ENCODE measurements at regions not wholly inside any gene's neighbourhood (a gene's known extent, or its start where the extent isn't known, plus 50 kb on each side); places are given as distances from the start of the nearest gene placed in this dataset.
A peak's percentile ranks its signal among the peaks of the same experiment; 100 is the strongest.

DNA sequence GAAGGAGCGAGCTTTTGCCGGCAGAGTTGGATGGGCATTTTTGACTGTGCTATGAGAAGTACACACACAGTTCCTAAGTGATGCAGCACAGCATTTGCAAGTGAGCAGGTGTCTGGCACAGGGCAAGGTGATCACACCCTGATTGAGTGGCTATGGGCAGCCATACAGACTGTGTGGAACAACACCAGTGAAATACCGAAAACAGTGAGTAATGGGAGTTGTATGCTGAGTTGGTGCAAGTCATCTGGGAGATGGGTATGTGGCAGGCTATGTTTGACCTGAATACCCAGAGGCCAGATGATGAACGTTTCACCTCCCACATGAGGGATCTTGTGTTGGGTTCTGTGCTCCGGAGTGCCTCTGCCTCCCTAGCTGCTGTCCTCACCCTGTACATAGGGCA lies 53.5 kb upstream of the TIPARP start:
- FAIRE-seq, result no peak
- DNase-seq (ENCODE audit: insufficient read length, low spot score), result no peak

DNA sequence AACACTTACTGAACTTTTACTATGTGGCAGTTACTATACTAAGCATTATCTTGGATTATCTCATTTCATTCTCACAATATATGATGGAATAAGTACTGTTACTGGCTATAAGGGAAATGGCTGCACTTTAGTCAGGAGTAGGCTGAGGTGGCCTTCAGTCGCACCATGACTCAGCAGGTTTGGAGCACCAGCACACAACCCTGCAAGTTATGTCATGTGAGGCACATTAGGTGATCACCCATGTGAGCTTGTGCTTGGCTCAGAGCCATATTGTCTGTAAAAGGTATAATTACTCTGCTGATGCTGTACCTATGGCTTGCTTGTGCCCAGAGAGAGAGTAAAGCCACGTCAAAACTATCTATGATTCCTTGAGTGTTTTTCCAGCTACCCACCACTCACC lies 54.1 kb upstream of the TIPARP start:
- FAIRE-seq, result no peak
- no peak for DNase-seq (ENCODE audit: insufficient read length, low spot score)

DNA sequence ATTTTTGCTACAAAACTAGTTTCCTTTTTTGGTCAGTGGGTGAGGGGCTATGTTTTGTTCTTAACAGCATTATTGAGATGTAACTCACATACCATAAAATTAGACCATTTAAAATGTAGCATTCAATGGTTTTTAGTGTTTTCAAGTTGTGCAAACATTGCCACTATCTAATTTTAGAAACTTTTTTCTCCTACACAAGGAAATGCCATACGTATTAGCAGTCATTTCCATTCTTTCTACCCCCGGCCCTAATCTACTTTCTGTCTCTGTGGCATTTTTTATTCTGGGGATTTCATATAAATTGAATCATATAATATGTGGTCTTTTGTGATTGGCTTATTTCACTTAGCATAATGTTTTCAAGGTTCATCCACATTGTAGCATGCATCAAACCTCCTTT lies 55.0 kb upstream of the TIPARP start:
- no peak for DNase-seq (ENCODE audit: insufficient read length, low spot score)
- FAIRE-seq, result no peak

DNA sequence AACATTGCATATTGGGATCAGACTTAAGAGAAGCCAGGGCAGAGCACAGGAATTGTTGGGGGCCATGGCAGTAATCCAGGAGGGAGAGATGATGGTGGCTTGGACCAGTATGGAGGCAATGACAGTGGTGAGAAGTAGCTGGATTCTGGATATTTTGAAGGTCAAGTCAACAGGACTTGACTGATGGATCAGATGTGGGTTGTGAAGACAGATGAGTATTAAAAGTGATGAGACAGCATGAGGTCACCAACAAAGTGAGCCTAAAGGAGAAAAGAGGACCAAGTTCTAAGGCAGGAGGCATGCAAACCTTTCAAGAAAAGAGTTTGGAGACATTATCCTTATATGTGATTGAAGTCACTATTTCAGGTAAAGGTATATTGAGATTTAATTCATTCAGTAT lies 56.6 kb upstream of the TIPARP start:
- FAIRE-seq (no peak), DNase-seq (ENCODE audit: insufficient read length, low spot score) (no peak)

DNA sequence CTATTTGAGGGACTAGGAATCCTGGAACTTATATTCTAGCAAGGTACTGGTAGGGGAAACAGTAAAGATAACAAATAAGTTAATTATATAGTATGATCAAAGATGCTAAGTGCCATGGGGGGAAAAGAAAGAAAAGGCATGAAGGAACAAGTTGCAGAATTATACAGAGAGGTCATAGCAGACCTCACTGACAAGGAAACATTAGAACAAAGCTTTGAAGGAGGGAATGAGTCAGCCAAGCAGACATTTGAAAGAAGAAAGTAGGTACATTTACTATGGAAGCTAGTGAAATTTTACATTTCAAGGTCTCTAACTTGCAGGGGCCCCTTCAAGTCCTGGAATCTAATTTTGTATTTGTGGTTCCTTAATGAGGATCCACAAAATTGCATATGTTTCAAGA lies 57.2 kb upstream of the TIPARP start:
- DNase-seq (ENCODE audit: insufficient read length, low spot score) (no peak), FAIRE-seq (no peak)

DNA sequence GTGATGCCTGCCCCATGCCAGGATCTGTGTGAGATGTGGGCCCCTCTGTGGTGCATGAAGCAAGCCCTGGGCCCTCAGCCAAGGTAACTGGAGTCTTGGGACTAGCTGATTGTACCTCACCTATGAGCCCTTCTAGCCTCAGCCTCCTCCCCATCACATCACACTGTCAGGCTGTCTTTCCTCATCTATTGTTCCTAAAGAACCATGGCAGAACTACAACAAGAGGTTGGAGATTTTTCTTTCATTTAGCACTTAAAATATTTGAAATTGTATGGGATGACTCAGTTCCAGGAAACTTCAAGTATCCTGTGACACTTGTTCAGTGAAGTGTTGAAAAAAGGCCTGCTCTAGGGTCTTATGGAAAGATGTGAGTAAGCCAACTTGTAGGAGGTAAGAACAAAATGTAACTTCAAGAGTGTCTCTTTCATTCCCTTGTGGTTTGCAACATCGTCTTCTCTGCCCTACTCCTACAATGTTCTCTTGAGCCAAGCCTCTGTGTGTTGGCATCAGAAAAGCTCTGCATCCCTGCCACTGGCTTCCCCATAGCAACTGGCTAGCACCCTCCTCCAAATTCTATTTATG lies 58.7 kb upstream of the TIPARP start:
- no peak for DNase-seq (ENCODE audit: insufficient read length, low spot score)
- no peak for FAIRE-seq

DNA sequence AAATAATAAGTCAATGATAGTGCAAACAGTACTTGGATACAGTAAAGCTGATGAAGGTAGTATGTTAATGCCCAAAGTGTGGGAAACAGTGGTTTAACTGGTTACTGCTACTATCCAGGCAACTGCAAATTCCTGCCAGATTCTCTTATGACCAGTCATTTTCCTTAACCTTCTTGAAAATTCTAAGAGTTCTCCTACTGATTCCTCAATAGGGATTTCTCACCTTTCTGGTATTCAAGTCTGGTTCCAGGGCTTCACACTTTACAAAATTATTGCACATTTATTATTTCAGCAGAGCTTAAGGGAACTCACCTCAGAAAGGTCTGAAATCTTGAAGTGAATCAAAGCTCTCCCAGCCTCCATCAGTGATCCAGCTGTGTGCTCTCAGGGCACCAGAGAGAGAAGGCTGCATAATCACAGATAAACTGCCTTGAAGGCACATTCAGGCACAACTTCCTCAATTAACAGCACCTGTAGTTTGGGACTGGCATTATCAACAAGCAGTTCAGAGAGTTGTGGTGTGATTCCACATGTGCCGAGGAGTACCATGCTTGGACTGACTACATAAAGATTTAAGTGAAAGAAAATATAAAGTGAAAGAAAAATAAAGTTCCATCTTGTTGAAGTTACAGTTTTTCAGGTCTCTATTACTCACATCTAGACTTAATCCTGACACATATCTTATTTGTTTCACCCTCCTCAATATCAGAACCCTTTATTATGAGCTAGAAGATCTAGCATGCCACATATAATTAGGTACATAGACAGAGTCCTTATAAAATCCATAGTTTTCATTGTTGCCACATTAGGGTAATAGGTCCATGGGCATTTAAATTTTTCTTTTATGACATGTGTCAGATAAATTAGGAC lies 59.5 kb upstream of the TIPARP start:
- DNase-seq (ENCODE audit: insufficient read length, low spot score), result no peak
- FAIRE-seq, result peak; percentile 48

DNA sequence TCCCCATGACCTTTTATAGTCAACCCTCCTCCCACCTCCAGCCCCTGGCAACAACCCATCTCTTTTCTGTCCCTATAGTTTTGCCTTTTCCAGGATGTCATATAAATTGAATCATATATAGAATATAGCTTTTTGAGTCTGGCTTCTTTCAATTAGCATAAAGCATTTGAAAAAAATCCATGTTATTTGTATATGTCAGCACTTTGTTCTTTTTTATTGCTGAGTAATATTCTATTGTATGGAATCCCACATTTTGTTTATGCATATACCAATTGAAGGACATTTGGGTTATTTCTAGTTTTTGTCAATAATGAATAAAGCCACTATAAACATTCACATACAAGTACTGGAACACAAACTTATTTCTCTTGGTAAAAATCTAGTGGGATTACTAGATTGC lies 58.0 kb upstream of the SSR3 start:
- DNase-seq (ENCODE audit: insufficient read length, low spot score), result no peak
- no peak for FAIRE-seq

DNA sequence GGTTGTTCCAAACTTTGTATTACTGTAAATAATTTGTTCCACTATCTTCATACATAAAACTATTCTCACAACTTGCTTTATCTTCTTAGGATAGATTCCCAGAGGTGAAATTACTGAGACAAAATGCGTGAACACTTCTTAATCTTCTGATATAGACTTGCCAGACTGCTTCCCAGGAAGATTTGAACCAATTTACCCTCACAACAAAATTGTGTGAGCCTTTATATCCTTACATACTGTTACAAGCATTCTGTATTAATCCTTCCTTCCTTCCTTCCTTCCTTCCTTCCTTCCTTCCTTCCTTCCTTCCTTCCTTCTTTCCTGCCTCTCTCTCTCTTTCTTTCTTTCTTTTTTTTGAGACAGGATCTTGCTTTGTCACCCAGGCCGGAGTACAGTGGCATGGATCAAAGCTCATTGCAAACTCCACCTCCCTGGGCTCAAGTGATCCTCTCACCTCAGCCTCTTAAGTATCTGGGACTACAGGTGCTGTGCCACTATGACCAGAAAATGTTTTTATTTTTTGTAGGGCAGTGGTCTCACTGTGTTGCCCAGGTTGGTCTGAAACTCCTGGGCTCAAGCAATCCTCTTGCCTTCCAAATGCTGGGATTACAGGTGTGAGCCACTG lies 57.1 kb upstream of the SSR3 start:
- DNase-seq (ENCODE audit: insufficient read length, low spot score) (no peak), FAIRE-seq (no peak)

DNA sequence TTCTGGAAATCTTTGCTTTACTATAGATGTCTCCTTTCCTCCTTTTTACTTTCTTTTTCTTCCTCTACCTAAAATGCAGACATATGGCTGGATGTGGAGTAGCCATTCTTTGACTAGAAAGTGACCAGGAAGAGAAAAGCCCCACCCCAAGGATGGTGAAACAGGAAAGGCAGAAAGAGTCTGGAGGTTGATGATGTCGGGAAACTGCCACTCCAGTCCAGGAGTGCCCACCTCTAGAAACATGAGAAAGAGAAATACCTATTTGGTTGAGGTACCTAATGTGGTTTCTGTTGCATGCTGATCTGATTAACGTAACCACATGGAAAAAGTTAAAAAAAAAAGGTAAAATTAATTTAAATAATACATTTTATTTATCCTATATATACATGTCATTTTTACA lies 55.2 kb upstream of the SSR3 start:
- FAIRE-seq (peak; percentile 74), DNase-seq (ENCODE audit: insufficient read length, low spot score) (no peak)

DNA sequence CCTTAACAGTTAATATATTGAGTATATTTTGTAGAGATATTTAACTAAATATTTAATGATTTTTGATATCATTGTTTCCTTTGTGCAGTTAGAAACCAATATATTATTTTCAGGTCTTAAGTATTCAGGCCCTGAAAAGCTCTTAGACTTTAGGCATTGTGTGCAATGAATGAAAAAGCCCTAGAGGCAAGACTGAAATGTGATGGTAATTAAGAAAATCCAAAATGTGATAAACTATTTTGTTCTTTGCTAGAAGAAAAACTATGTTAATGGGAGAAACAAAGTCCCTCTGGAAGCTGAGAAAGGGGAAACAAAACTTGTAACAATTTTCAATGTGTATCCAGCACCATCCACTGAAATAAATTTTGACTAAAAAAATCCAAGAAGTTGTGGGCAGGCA lies 54.6 kb upstream of the SSR3 start:
- FAIRE-seq, result no peak
- DNase-seq (ENCODE audit: insufficient read length, low spot score), result no peak

DNA sequence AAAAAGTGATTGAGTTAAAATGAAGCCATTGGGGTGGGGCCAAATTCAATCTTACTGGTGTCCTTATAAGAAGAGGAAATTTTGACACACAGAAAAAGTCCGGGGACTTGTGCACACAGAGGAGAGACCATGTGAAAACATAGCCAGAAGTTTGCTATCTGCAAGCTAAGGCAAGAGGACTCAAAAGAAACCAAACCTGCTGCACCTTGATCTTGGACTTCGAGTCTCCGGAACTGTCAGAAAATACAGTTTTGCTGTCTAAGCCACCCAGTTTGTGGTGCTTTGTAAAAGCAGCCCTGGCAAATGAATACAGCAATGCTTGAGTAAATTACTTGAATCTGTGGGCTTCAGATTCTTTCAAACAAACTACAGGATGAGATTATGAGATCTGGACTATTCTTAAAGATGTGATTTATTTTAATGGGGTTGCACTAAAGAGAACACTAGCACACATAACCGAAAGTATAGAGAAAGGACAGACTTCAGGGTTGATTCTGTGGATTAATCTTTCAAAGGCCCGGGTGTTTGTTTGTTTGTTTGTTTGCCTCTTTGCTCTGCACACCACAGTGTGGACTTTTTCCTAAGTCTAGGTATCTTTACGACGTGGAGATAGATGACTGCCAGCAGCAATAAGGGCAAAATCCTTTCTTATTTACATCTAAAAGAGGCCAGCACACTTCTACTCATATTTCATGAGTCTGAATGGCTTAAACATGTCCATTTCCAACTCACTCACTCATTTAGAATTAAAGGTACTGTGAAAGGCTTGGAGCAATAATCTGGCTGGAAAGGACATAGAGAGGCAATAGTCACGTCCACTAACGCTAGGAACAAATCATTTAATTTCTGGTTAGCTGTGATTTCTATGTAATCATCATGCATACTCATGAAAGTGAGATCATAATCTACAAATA lies 53.9 kb upstream of the SSR3 start:
- DNase-seq (ENCODE audit: insufficient read length, low spot score) (no peak), FAIRE-seq (no peak)

DNA sequence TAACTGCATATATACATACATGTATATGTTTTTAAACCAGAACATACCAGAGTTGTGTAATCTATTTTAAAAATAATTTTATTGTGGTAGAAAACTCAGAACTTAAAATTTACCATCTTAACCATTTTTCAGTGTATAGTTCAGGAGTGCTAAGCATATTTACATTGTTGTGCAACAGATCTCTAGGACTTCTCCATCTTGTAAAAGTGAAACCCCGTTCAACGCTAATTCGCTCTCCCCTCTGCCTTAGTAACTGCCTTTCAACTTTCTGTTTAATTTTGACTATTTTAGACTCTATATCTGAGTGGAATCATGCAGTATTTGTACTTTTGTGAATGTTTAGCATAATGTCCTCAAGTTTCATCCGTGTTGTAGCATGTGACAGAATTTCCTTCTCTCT lies 51.8 kb upstream of the SSR3 start:
- FAIRE-seq, result peak; percentile 89
- DNase-seq (ENCODE audit: insufficient read length, low spot score), result no peak

DNA sequence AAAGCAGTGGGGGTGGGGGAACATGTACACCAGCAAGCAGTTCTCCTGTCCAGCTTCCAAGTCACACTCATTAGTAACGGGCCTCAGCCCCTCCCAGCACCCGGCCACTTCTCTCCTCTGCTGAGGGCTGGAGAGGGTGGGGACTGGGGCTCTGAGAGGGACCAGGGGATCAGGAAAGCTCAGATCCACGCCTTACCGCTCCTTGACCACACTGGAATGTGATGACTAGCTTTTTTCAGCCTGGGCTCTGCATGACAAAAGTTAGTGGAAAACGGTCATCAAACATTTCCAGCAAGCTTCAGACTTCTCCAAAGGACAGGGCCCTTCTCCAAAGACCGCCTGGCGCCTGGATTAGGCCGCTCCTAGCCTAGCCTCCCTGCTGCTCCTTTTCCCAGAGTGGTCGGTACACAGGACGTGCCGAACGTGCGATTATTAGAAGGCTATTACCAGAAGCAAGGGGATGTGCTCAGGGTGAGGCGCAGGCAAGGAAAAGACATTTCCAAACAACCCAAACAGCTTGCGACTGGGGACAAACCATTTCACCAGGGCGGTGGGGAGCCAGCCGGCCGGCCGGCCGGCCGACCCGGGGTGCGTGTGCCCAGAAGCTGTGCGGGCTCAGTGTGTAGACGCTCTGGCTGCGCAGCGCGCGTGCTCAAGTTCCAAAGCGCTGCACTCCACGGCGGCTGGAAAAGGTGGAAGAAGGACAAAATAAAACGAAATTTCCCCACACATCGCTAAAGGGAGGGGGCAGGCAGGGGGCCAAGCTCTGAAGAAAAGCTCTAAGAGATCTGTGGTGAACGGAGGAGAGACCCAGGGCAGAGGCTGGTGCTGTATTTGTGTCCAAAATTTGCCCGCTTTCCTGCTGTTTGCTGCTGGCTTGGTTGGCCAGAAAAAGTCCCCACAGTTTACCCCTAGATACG lies 51.0 kb upstream of the SSR3 start:
- DNase-seq (ENCODE audit: insufficient read length, low spot score) (no peak), FAIRE-seq (no peak)

DNA sequence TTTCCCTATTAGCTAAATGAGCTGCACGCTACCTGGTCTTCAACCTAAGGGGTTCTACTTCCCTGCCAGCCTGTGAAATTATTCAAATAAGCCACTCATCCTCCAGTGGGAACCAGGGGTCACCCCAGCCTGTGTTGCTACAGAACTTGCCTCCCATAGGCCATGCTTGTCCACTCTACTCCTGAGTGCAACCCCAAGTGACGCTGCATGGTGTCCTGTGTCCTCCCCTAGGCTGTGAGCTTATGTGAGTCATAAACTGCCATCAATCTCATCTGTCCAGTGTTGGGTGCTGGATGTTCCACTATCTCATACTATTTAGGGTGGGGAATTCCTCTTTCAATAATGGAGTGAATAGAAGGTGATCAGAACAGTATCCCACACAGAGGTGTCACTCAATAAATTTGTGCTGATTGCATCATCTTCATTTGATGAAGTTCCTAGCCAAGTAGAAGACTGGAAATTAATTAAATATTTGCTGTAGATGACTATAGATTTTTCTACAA lies 49.8 kb upstream of the SSR3 start:
- DNase-seq (ENCODE audit: insufficient read length, low spot score), result no peak
- FAIRE-seq, result peak; percentile 61
